NT2/D1 (cell line): ENCODE measurements at regions not wholly inside any gene's neighbourhood (a gene's known extent, or its start where the extent isn't known, plus 50 kb on each side); places are given as distances from the start of the nearest gene placed in this dataset.

ENCODE experiments used
- YY1 ChIP-seq: IDR thresholded peaks from 2 replicates; pipeline ENCODE4 v1.6.1; 2011; ENCODE audit not compliant: insufficient read length, insufficient read depth
- ZNF274 ChIP-seq: IDR thresholded peaks from 2 replicates; pipeline ENCODE4 v1.6.1; 2011; ENCODE audit warnings: mild to moderate bottlenecking, low read depth, low read length

DNA sequence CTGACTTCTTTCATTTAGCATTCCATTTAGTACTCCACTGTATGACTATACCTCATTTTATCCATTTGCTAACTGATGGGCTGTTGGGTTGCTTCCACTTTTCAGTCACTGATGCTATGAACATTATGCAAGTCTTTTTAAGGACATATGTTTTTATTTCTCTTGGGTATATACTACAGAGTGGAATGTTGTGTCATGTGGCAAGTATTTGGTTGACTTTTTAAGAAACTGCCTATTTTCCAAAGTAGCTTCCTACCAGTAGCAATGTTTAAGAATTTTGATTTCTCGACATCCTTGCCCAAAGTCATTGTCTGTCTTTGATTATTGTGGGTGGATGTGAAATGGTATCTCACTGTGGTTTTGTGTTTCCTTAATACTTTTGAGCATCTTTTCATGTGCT, 110.1 kb upstream of the TPM1 start:
- TF ChIP-seq YY1 = no peak
- TF ChIP-seq ZNF274 = no peak
